Panc1 (cell line): ENCODE measurements at regions not wholly inside any gene's neighbourhood (a gene's known extent, or its start where the extent isn't known, plus 50 kb on each side); places are given as distances from the start of the nearest gene placed in this dataset.

Source experiments
- ATAC-seq: fragments of 200-7000 bp; cut with Tn5 transposase; 2 replicates; pipeline ENCODE4 v1.9.1; 2020; ENCODE audit warnings: mild to moderate bottlenecking, moderate library complexity
- BruUV-seq: library from RNA; stranded (reverse); fragments of 400-500 nt; replicated peaks from 2 replicates; lab custom pipeline; 2021; lab: Mats Ljungman, UMichigan
- CTCF ChIA-PET: fragments of 300-600 bp; sonication (Branson Sonifier 250); formaldehyde crosslinking; loops from one replicate; lab custom pipeline; 2022; ENCODE audit warnings: antibody characterized with exemption; lab: Charles Lee
- POLR2A ChIA-PET: fragments of 300-600 bp; sonication (Branson Sonifier 250); formaldehyde crosslinking; loops from one replicate; lab custom pipeline; 2022; ENCODE audit warnings: antibody characterized with exemption; lab: Charles Lee
- DNase-seq: peaks from one replicate; pipeline ENCODE4 v3.0.0-alpha.2; 2010; ENCODE audit warnings: low read depth, low spot score
- H3K27ac ChIP-seq: 2 replicates; pipeline ENCODE4 v1.5.1; 2011; ENCODE audit warnings: mild to moderate bottlenecking, low read length, inconsistent platforms
- H3K27me3 ChIP-seq: fragments of 200-500 bp; sonication (Bioruptor generic); 2 replicates; pipeline ENCODE4 v1.6.0; 2014; ENCODE audit warnings: low read length, inconsistent platforms; ENCODE audit not compliant: control insufficient read depth, insufficient read depth
- H3K36me3 ChIP-seq: fragments of 200-500 bp; sonication (Bioruptor generic); 2 replicates; pipeline ENCODE4 v1.5.1; 2014; ENCODE audit warnings: inconsistent platforms, mild to moderate bottlenecking, low read length, moderate library complexity; ENCODE audit not compliant: control insufficient read depth, insufficient read depth
- H3K4me1 ChIP-seq: 2 replicates; pipeline ENCODE4 v1.5.1; 2011; ENCODE audit warnings: inconsistent platforms, mild to moderate bottlenecking, low read length, moderate library complexity; ENCODE audit not compliant: control insufficient read depth, insufficient read depth
- H3K4me3 ChIP-seq, 2 experiments: 2 replicates each; pipeline ENCODE4 v1.5.1; 2011 to 2012; ENCODE audit warnings: low read depth in 2 of 2, low read length in 2 of 2, mild to moderate bottlenecking in 2 of 2, inconsistent platforms in 1 of 2, moderate library complexity in 1 of 2
- H3K9me3 ChIP-seq: fragments of 200-500 bp; sonication (Bioruptor generic); 2 replicates; pipeline ENCODE4 v1.5.1; 2014; ENCODE audit warnings: low read depth, mild to moderate bottlenecking, inconsistent platforms, low read length, moderate library complexity; ENCODE audit not compliant: control insufficient read depth, insufficient read depth
- POLR2AphosphoS5 ChIP-seq: IDR thresholded peaks from 2 replicates; pipeline ENCODE4 v1.6.1; 2012; ENCODE audit warnings: mild to moderate bottlenecking, low read depth, low read length, moderate library complexity
- SIN3A ChIP-seq: IDR thresholded peaks from 2 replicates; pipeline ENCODE4 v1.6.1; 2012; ENCODE audit warnings: low read depth, mild to moderate bottlenecking, low read length, moderate library complexity, borderline replicate concordance; ENCODE audit not compliant: insufficient read depth
- TCF7L2 ChIP-seq: IDR thresholded peaks from 2 replicates; pipeline ENCODE4 v1.6.1; 2011; ENCODE audit warnings: mild to moderate bottlenecking, low read depth, low read length, inconsistent platforms
- in situ Hi-C: cut with HindIII; loops from 2 replicates; pipeline ENCODE4 v1.10.0; 2016; ENCODE audit warnings: low sequenced_read_pairs, low pct_unique_long_range_greater_than_20kb
- intact Hi-C: fragments of 100-400 bp; cut with micrococcal nuclease; formaldehyde crosslinking; loops from one replicate; pipeline ENCODE4 v1.10.0; 2022; ENCODE audit not compliant: unreplicated experiment
- TF ChIP-seq, protein P1 (sequence below): fragments of 450-650 bp; IDR thresholded peaks from 2 replicates; pipeline ENCODE4 v1.5.1; 2017; ENCODE audit warnings: mild to moderate bottlenecking
- TF ChIP-seq, protein P2 (sequence below), 2 experiments: IDR thresholded peaks; 2 replicates each; pipeline ENCODE4 v1.6.1; 2011 to 2012; ENCODE audit warnings: low read depth in 2 of 2, control low read depth in 1 of 2, low read length in 1 of 2, mild to moderate bottlenecking in 1 of 2, moderate library complexity in 1 of 2; ENCODE audit not compliant: insufficient read depth in 1 of 2

DNA sequence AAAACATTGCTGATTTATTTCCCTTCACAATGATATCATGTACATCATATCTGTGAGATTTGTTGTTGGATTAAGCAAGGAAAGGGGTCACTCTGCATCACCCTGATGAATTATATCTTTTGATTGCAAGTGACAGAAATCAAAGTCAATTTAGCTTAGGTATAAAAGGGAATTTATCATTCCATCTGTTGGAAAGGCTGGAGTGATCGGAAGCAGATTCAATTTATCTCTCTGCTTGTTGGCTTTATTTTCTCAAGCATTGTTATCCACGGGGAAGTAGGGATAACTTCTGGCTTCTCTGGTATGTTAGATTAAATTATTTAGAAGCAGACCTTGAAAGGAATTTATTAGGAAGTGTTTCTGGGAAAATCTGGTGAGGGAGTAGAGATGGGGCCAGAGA lies 226.6 kb downstream of the PTGER3 start:
- Histone ChIP-seq H3K27ac (no peak overlapping the region), H3K4me3 (no peak overlapping the region), H3K4me1 (no peaks in the 10 kb centered on the region), H3K9me3 (no peaks in the 10 kb centered on the region), H3K27me3 (no peaks in the 10 kb centered on the region), H3K36me3 (no peaks in the 10 kb centered on the region)
- ATAC-seq (no peak), DNase-seq (no peak)
- ChIA-PET CTCF (no interaction called here), POLR2A (no interaction called here)
- BruUV-seq: no TSS peak
- in situ Hi-C loops: no loop called here
- intact Hi-C loops: no loop called here
- no peak for TF ChIP-seq POLR2AphosphoS5
- TF ChIP-seq SIN3A: no peak
- TF ChIP-seq, protein P1, sequence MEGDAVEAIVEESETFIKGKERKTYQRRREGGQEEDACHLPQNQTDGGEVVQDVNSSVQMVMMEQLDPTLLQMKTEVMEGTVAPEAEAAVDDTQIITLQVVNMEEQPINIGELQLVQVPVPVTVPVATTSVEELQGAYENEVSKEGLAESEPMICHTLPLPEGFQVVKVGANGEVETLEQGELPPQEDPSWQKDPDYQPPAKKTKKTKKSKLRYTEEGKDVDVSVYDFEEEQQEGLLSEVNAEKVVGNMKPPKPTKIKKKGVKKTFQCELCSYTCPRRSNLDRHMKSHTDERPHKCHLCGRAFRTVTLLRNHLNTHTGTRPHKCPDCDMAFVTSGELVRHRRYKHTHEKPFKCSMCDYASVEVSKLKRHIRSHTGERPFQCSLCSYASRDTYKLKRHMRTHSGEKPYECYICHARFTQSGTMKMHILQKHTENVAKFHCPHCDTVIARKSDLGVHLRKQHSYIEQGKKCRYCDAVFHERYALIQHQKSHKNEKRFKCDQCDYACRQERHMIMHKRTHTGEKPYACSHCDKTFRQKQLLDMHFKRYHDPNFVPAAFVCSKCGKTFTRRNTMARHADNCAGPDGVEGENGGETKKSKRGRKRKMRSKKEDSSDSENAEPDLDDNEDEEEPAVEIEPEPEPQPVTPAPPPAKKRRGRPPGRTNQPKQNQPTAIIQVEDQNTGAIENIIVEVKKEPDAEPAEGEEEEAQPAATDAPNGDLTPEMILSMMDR: no peak
- no peak for TF ChIP-seq TCF7L2
- TF ChIP-seq, protein P2, sequence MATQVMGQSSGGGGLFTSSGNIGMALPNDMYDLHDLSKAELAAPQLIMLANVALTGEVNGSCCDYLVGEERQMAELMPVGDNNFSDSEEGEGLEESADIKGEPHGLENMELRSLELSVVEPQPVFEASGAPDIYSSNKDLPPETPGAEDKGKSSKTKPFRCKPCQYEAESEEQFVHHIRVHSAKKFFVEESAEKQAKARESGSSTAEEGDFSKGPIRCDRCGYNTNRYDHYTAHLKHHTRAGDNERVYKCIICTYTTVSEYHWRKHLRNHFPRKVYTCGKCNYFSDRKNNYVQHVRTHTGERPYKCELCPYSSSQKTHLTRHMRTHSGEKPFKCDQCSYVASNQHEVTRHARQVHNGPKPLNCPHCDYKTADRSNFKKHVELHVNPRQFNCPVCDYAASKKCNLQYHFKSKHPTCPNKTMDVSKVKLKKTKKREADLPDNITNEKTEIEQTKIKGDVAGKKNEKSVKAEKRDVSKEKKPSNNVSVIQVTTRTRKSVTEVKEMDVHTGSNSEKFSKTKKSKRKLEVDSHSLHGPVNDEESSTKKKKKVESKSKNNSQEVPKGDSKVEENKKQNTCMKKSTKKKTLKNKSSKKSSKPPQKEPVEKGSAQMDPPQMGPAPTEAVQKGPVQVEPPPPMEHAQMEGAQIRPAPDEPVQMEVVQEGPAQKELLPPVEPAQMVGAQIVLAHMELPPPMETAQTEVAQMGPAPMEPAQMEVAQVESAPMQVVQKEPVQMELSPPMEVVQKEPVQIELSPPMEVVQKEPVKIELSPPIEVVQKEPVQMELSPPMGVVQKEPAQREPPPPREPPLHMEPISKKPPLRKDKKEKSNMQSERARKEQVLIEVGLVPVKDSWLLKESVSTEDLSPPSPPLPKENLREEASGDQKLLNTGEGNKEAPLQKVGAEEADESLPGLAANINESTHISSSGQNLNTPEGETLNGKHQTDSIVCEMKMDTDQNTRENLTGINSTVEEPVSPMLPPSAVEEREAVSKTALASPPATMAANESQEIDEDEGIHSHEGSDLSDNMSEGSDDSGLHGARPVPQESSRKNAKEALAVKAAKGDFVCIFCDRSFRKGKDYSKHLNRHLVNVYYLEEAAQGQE (IDR thresholded peaks at IDR 0.05; ENCODE audit: insufficient read depth in 1 of 2, low read depth in 2 of 2, low read length in 1 of 2): no peak

DNA sequence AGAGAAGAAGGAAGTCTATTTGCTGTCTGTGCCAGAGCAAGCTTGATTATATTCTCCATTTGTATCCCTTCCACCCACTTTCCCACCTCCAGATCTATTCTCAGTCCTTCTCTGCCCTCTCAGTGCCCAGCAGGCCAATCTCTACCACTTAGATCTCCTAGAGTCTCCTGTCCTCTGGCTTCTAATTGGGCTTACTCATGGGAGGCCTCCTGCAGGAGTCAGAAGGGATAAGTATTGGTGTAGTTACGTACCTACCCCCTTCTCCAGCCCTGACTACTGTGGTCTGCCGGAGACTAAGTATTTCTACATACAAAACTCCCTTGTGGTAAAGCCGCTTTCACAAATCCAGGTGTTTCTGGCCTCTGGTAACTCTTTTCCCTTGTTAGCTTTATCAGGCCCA lies 221.2 kb downstream of the PTGER3 start:
- ATAC-seq (no peak), DNase-seq (no peak)
- no peaks in the 10 kb centered on the region for H3K4me1 ChIP-seq
- no peaks in the 10 kb centered on the region for H3K9me3 ChIP-seq
- in situ Hi-C loops: no loop called here
- intact Hi-C loops: no loop called here
- ChIA-PET CTCF (no interaction called here), POLR2A (no interaction called here)
- no peaks in the 10 kb centered on the region for H3K27me3 ChIP-seq
- BruUV-seq: no TSS peak
- TF ChIP-seq, protein P2 (IDR thresholded peaks at IDR 0.05; ENCODE audit: insufficient read depth in 1 of 2, low read depth in 2 of 2, low read length in 1 of 2): no peak
- TF ChIP-seq POLR2AphosphoS5: no peak
- no peak for TF ChIP-seq TCF7L2
- no peak for TF ChIP-seq SIN3A
- TF ChIP-seq, protein P1: no peak
- no peaks in the 10 kb centered on the region for H3K36me3 ChIP-seq
- H3K27ac ChIP-seq: no peak overlapping the region
- H3K4me3 ChIP-seq: no peak overlapping the region
